ENCODE measurements at regions not wholly inside any gene's neighbourhood (a gene's known extent, or its start where the extent isn't known, plus 50 kb on each side); places are given as distances from the start of the nearest gene placed in this dataset.

GRCh38 chr1:38274974-38275373, 228.4 kb upstream of the POU3F1 start:
- DNase-seq = no peak
- TF ChIP-seq CTCF (IDR thresholded peaks at IDR 0.05) = no peak
- Mint-ChIP-seq H3K36me3 (ENCODE audit: low read depth) (no peaks in the 10 kb centered on the region), H3K4me3 (no peak overlapping the region), H3K4me1 (ENCODE audit: low read depth) (no peaks in the 10 kb centered on the region), H3K27me3 (peaks cover 23% of the 10 kb centered on the region), H3K27ac (no peak overlapping the region), H3K9me3 (peaks cover 16% of the 10 kb centered on the region)
- no peak for ATAC-seq
- ChIA-PET CTCF (no interaction called here), POLR2A (no interaction called here)
- intact Hi-C loops (cut with micrococcal nuclease) = no loop called here

GRCh38 chr1:38273196-38273804, 226.7 kb upstream of the POU3F1 start:
- intact Hi-C loops (cut with micrococcal nuclease) = no loop called here
- Mint-ChIP-seq H3K27me3 (peaks cover 29% of the 10 kb centered on the region), H3K4me1 (ENCODE audit: low read depth) (no peaks in the 10 kb centered on the region), H3K27ac (no peak overlapping the region), H3K36me3 (ENCODE audit: low read depth) (no peaks in the 10 kb centered on the region), H3K9me3 (peaks cover 3% of the 10 kb centered on the region), H3K4me3 (no peak overlapping the region)
- TF ChIP-seq CTCF (IDR thresholded peaks at IDR 0.05) = no peak
- ATAC-seq = no peak
- no peak for DNase-seq
- ChIA-PET CTCF (no interaction called here), POLR2A (no interaction called here)

- ATAC-seq = no peak
Measured at GRCh38 chr1:38272515-38272914, 225.9 kb upstream of the POU3F1 start.

GRCh38 chr1:38270849-38271633, 224.4 kb upstream of the POU3F1 start:
- intact Hi-C loops (cut with micrococcal nuclease) = no loop called here
- Mint-ChIP-seq H3K27me3 (peaks cover 34% of the 10 kb centered on the region), H3K36me3 (ENCODE audit: low read depth) (no peaks in the 10 kb centered on the region), H3K9me3 (no peaks in the 10 kb centered on the region), H3K27ac (no peak overlapping the region), H3K4me1 (ENCODE audit: low read depth) (no peaks in the 10 kb centered on the region), H3K4me3 (no peak overlapping the region)
- ChIA-PET POLR2A (no interaction called here), CTCF (no interaction called here)
- DNase-seq (no peak), ATAC-seq (no peak)
- TF ChIP-seq CTCF (IDR thresholded peaks at IDR 0.05) = no peak

More at GRCh38 chr1:38272515-38272914, 225.9 kb upstream of the POU3F1 start:
- H3K4me3 Mint-ChIP-seq = no peak overlapping the region
- no peak for DNase-seq
- TF ChIP-seq CTCF (IDR thresholded peaks at IDR 0.05) = no peak
- intact Hi-C loops (cut with micrococcal nuclease) = no loop called here
- peaks cover 31% of the 10 kb centered on the region for H3K27me3 Mint-ChIP-seq
- no peak overlapping the region for H3K27ac Mint-ChIP-seq
- H3K9me3 Mint-ChIP-seq = peaks cover under 1% of the 10 kb centered on the region
- ChIA-PET CTCF (no interaction called here), POLR2A (interaction anchor here (0.6 kb wide), 1 partner anchor 189 kb away, joined by 3 read pairs; no protein-coding TSS in a partner anchor)
- H3K36me3 Mint-ChIP-seq (ENCODE audit: low read depth) = no peaks in the 10 kb centered on the region
- H3K4me1 Mint-ChIP-seq (ENCODE audit: low read depth) = no peaks in the 10 kb centered on the region

Data from activated CD8-positive, alpha-beta T cell treated with anti-CD3 and anti-CD28 coated beads for 36 hours (primary cell).